HepG2 (cell line): ENCODE measurements at regions not wholly inside any gene's neighbourhood (a gene's known extent, or its start where the extent isn't known, plus 50 kb on each side); places are given as distances from the start of the nearest gene placed in this dataset.

ENCODE experiments used
- ATAC-seq: fragments of 200-7000 bp; cut with Tn5 transposase; 3 replicates; pipeline ENCODE4 v1.9.1; 2020; ENCODE audit warnings: mild to moderate bottlenecking, moderate library complexity
- BruUV-seq: library from RNA; stranded (reverse); fragments of 400-500 nt; replicated peaks from 2 replicates; lab custom pipeline; 2021; lab: Mats Ljungman, UMichigan
- CTCF ChIA-PET: fragments of 300-600 bp; formaldehyde crosslinking; extraction: SDS; loops from one replicate; lab custom pipeline; 2021; ENCODE audit warnings: low total read pairs, inconsistent platforms, low intra/inter-chr PET ratio; lab: Yijun Ruan, JAX
- POLR2A ChIA-PET: fragments of 350-600 bp; sonication (Branson Sonifier 250); formaldehyde crosslinking; loops from one replicate; lab custom pipeline; 2020; ENCODE audit warnings: antibody characterized with exemption, inconsistent platforms; lab: Yijun Ruan, JAX
- DNase-seq: peaks from one replicate; pipeline ENCODE4 v3.0.0-alpha.2; 2015; ENCODE audit warnings: low spot score
- FAIRE-seq: peaks from 3 replicates; lab custom pipeline; 2011; peaks lifted over from hg19 to GRCh38; lab: Jason Lieb, UNC
- H2AFZ ChIP-seq: one replicate; pipeline ENCODE4 v1.6.1; 2011; ENCODE audit warnings: low read length, inconsistent platforms
- H3K27ac ChIP-seq: fragments of 300-600 bp; 3 replicates; pipeline ENCODE4 v1.8.0; 2011; ENCODE audit warnings: mixed run types, mild to moderate bottlenecking, mixed read lengths, low read length, inconsistent platforms; ENCODE audit not compliant: insufficient read depth; ENCODE audit errors: extremely low read length
- H3K27me3 ChIP-seq, 2 experiments: fragments of 200-600 bp in 1 of 2; 2 replicates in 1 of 2; 3 replicates in 1 of 2; pipeline versions ENCODE4 v1.6.0 to v1.8.0; 2011; ENCODE audit warnings: low read length in 2 of 2, mild to moderate bottlenecking in 2 of 2, moderate library complexity in 2 of 2, inconsistent platforms in 1 of 2; ENCODE audit not compliant: insufficient read depth in 2 of 2, control insufficient read depth in 1 of 2
- H3K36me3 ChIP-seq, 2 experiments: fragments of 200-600 bp in 1 of 2; replicated peaks in 1 of 2; 2 replicates in 1 of 2; 3 replicates in 1 of 2; pipeline versions ENCODE4 v1.5.1 to v1.8.0; 2011; ENCODE audit warnings: low read length in 2 of 2, inconsistent platforms in 1 of 2; ENCODE audit not compliant: insufficient read depth in 2 of 2, control insufficient read depth in 1 of 2
- H3K4me1 ChIP-seq: 2 replicates; pipeline ENCODE4 v1.5.1; 2012; ENCODE audit warnings: low read length, inconsistent platforms; ENCODE audit not compliant: insufficient read depth
- H3K4me2 ChIP-seq: 2 replicates; pipeline ENCODE4 v1.6.0; 2011; ENCODE audit warnings: low read depth, low read length, inconsistent platforms
- H3K4me3 ChIP-seq, 3 experiments: fragments of 200-600 bp in 1 of 3; sonication (generic), shearing (Covaris generic) in 1 of 3; replicated peaks in 1 of 3; 2 replicates each; pipeline ENCODE4 v1.5.1; 2011 to 2016; ENCODE audit warnings: low read length in 3 of 3, inconsistent platforms in 2 of 3, low read depth in 2 of 3, mild to moderate bottlenecking in 2 of 3, control low read depth in 1 of 3, mixed read lengths in 1 of 3; ENCODE audit not compliant: insufficient read depth in 1 of 3
- H3K79me2 ChIP-seq: one replicate; pipeline ENCODE4 v1.6.1; 2011; ENCODE audit warnings: low read length, inconsistent platforms; ENCODE audit not compliant: insufficient read depth
- H3K9ac ChIP-seq: 2 replicates; pipeline ENCODE4 v1.6.0; 2011; ENCODE audit warnings: mild to moderate bottlenecking, low read depth, low read length, inconsistent platforms; ENCODE audit not compliant: insufficient read depth
- H3K9me3 ChIP-seq: 2 replicates; pipeline ENCODE4 v1.5.1; 2012; ENCODE audit warnings: mild to moderate bottlenecking, low read length
- H4K20me1 ChIP-seq: 2 replicates; pipeline ENCODE4 v1.6.0; 2011; ENCODE audit warnings: inconsistent platforms, mild to moderate bottlenecking, low read length, moderate library complexity; ENCODE audit not compliant: insufficient read depth
- ARNT ChIP-seq: fragments of 450-650 bp; IDR thresholded peaks from 2 replicates; pipeline ENCODE4 v1.6.1; 2017
- CBX1 ChIP-seq: IDR thresholded peaks from one replicate; pipeline ENCODE4 v1.6.1; 2016; ENCODE audit warnings: antibody characterized with exemption, low read depth
- GATA4 ChIP-seq: sonication (generic); IDR thresholded peaks from 2 replicates; pipeline ENCODE4 v1.6.1; 2016; ENCODE audit warnings: antibody characterized with exemption, low read depth, borderline replicate concordance
- HDAC1 ChIP-seq: sonication (generic); formaldehyde crosslinking; IDR thresholded peaks from 2 replicates; pipeline ENCODE4 v1.5.1; 2020; ENCODE audit warnings: mild to moderate bottlenecking, missing genetic modification reagents
- HMGA1 ChIP-seq: sonication (generic); formaldehyde crosslinking; conservative IDR thresholded peaks from 2 replicates; pipeline ENCODE4 v1.4.0; 2020; ENCODE audit warnings: missing genetic modification reagents
- IRX3 ChIP-seq: sonication (generic); formaldehyde crosslinking; IDR thresholded peaks from 2 replicates; pipeline ENCODE4 v1.8.1; 2023; ENCODE audit warnings: mild to moderate bottlenecking, low read depth, missing genetic modification reagents, borderline replicate concordance
- MAZ ChIP-seq, 2 experiments: sonication (generic) in 1 of 2; formaldehyde crosslinking in 1 of 2; IDR thresholded peaks; 2 replicates each; pipeline versions ENCODE4 v1.5.0 to v1.6.1; 2012 to 2020; ENCODE audit warnings: low read depth in 2 of 2, mild to moderate bottlenecking in 2 of 2, borderline replicate concordance in 1 of 2, improper control_type of control experiment in 1 of 2, low read length in 1 of 2, missing genetic modification reagents in 1 of 2, moderate library complexity in 1 of 2
- MIXL1 ChIP-seq: IDR thresholded peaks from 2 replicates; pipeline ENCODE4 v1.6.1; 2016
- ONECUT2 ChIP-seq: sonication (generic); formaldehyde crosslinking; IDR thresholded peaks from 2 replicates; pipeline ENCODE4 v1.4.0; 2020; ENCODE audit warnings: missing genetic modification reagents
- PATZ1 ChIP-seq: sonication (generic); formaldehyde crosslinking; IDR thresholded peaks from 2 replicates; pipeline ENCODE4 v1.4.0; 2020; ENCODE audit warnings: missing genetic modification reagents
- POGZ ChIP-seq: sonication (generic); formaldehyde crosslinking; IDR thresholded peaks from 2 replicates; pipeline ENCODE4 v1.4.0; 2020; ENCODE audit warnings: mild to moderate bottlenecking, missing genetic modification reagents
- RCOR2 ChIP-seq: IDR thresholded peaks from 2 replicates; pipeline ENCODE4 v1.6.1; 2016; ENCODE audit warnings: missing biosample characterization, missing genetic modification reagents
- RNF2 ChIP-seq: fragments of 450-650 bp; conservative IDR thresholded peaks from 2 replicates; pipeline ENCODE4 v1.6.1; 2016; ENCODE audit warnings: low read depth
- SMAD3 ChIP-seq: sonication (generic); formaldehyde crosslinking; IDR thresholded peaks from 2 replicates; pipeline ENCODE4 v1.4.0; 2020; ENCODE audit warnings: missing genetic modification reagents
- SRSF4 ChIP-seq: fragments of 200-400 bp; formaldehyde crosslinking; IDR thresholded peaks from one replicate; pipeline ENCODE4 v1.6.1; 2018; ENCODE audit warnings: mild to moderate bottlenecking, low read depth, low read length, moderate library complexity; ENCODE audit not compliant: poor library complexity, severe bottlenecking
- SRSF9 ChIP-seq: fragments of 200-400 bp; formaldehyde crosslinking; IDR thresholded peaks from 2 replicates; pipeline ENCODE4 v1.6.1; 2018; ENCODE audit warnings: borderline replicate concordance, mild to moderate bottlenecking, low read depth, low read length; ENCODE audit not compliant: insufficient read depth, poor library complexity, severe bottlenecking
- ZNF225 ChIP-seq: sonication (generic); formaldehyde crosslinking; IDR thresholded peaks from 2 replicates; pipeline ENCODE4 v1.4.0; 2020; ENCODE audit warnings: mild to moderate bottlenecking, missing genetic modification reagents
- ZNF766 ChIP-seq: sonication (generic); formaldehyde crosslinking; IDR thresholded peaks from 2 replicates; pipeline ENCODE4 v1.5.0; 2020; ENCODE audit warnings: missing genetic modification reagents, borderline replicate concordance
- ZSCAN29 ChIP-seq: sonication (generic); formaldehyde crosslinking; conservative IDR thresholded peaks from 2 replicates; pipeline ENCODE4 v1.4.0; 2020; ENCODE audit warnings: mild to moderate bottlenecking, missing genetic modification reagents
- WGBS: methylation state at CpG from one replicate; pipeline ENCODE4 v1.1.6; 2017; ENCODE audit warnings: low lambda C conversion rate; 5-methylcytosine and 5-hydroxymethylcytosine counted together
- in situ Hi-C: cut with HindIII; loops from 2 replicates; pipeline ENCODE4 v1.10.0; 2017; ENCODE audit warnings: low pct_unique_long_range_greater_than_20kb; ENCODE audit not compliant: extremely low pct_ligation_motif_present
- intact Hi-C: fragments of 100-400 bp; cut with micrococcal nuclease; formaldehyde crosslinking; loops from one replicate; pipeline ENCODE4 v1.10.0; 2022; ENCODE audit not compliant: unreplicated experiment

GRCh38 chr10:85477979-85478378 lies 888.6 kb downstream of the GRID1 start:
- FAIRE-seq: no peak

GRCh38 chr10:85490431-85490830 lies 876.2 kb downstream of the GRID1 start:
- ChIA-PET POLR2A (no interaction called here), CTCF (no interaction called here)
- no peak for DNase-seq
- BruUV-seq: no TSS peak
- TF ChIP-seq IRX3 (CRISPR knock-in tag): no peak
- no peak for TF ChIP-seq SRSF4
- TF ChIP-seq ZNF766: no peak
- TF ChIP-seq ONECUT2 (CRISPR knock-in tag): no peak
- no peak for TF ChIP-seq CBX1
- TF ChIP-seq HDAC1 (CRISPR knock-in tag): no peak
- TF ChIP-seq MIXL1 (CRISPR knock-in tag): no peak
- TF ChIP-seq MAZ (IDR thresholded peaks at IDR 0.05; ENCODE audit: borderline replicate concordance, low read depth, low read length): no peak
- TF ChIP-seq MAZ (CRISPR knock-in tag; IDR thresholded peaks at IDR 0.05; ENCODE audit: low read depth): no peak
- no peak for TF ChIP-seq HMGA1
- TF ChIP-seq POGZ (CRISPR knock-in tag): no peak
- intact Hi-C loops (no loop called here), in situ Hi-C loops (no loop called here)
- Histone ChIP-seq H2AFZ (no peak overlapping the region), H3K79me2 (no peaks in the 10 kb centered on the region), H3K4me1 (no peaks in the 10 kb centered on the region), H3K27me3 (no peaks in the 10 kb centered on the region), H3K4me3 (no peak overlapping the region), H3K9ac (no peak overlapping the region), H4K20me1 (no peaks in the 10 kb centered on the region), H3K36me3 (no peaks in the 10 kb centered on the region), H3K4me2 (no peak overlapping the region), H3K9me3 (no peaks in the 10 kb centered on the region), H3K27ac (no peak overlapping the region)
- FAIRE-seq: no peak
- no peak for ATAC-seq

More at GRCh38 chr10:85477979-85478378, 888.6 kb downstream of the GRID1 start:
- CTCF ChIA-PET: no interaction called here
- Histone ChIP-seq H4K20me1 (no peaks in the 10 kb centered on the region; the same call in 1 of the 2 replicates), H3K4me3 (no peak overlapping the region)
- no peak for TF ChIP-seq ZNF225 (CRISPR knock-in tag)
- no peak for TF ChIP-seq RNF2
- no peak for TF ChIP-seq SMAD3 (CRISPR knock-in tag)
- TF ChIP-seq SRSF9: no peak
- TF ChIP-seq ZSCAN29 (CRISPR knock-in tag): no peak
- no peak for TF ChIP-seq PATZ1 (CRISPR knock-in tag)
- no peak for TF ChIP-seq RCOR2 (CRISPR knock-in tag)
- no peak for TF ChIP-seq GATA4
- TF ChIP-seq ARNT: no peak
- TF ChIP-seq, all 625 proteins: peak for 0
- no TSS peak for BruUV-seq
- DNase-seq (no peak), ATAC-seq (no peak)
- H3K79me2 ChIP-seq: no peaks in the 10 kb centered on the region
- no peaks in the 10 kb centered on the region for H3K27me3 ChIP-seq
- no peak overlapping the region for H3K27ac ChIP-seq
- no peak overlapping the region for H3K4me2 ChIP-seq
- H3K9me3 ChIP-seq: no peaks in the 10 kb centered on the region
- H3K9ac ChIP-seq: no peak overlapping the region
- in situ Hi-C loops: no loop called here
- 0% methylated on average over 1 of the region's 1 CpG for WGBS
- intact Hi-C loops: no loop called here
- H2AFZ ChIP-seq: no peak overlapping the region
- no peaks in the 10 kb centered on the region for H3K36me3 ChIP-seq
- POLR2A ChIA-PET: no interaction called here
- H3K4me1 ChIP-seq: no peaks in the 10 kb centered on the region
